NCI-H748 (cell line): ENCODE measurements at regions not wholly inside any gene's neighbourhood (a gene's known extent, or its start where the extent isn't known, plus 50 kb on each side); places are given as distances from the start of the nearest gene placed in this dataset.
A peak's percentile ranks its signal among the peaks of the same experiment; 100 is the strongest.

Experiments
- DNase-seq: peaks from one replicate; lab custom pipeline; 2025; ENCODE audit not compliant: unreplicated experiment; lab: John Stamatoyannopoulos, UW

GRCh38 chr14:97620066-97620465 lies 822.9 kb downstream of the VRK1 start:
- no peak for DNase-seq

DNA sequence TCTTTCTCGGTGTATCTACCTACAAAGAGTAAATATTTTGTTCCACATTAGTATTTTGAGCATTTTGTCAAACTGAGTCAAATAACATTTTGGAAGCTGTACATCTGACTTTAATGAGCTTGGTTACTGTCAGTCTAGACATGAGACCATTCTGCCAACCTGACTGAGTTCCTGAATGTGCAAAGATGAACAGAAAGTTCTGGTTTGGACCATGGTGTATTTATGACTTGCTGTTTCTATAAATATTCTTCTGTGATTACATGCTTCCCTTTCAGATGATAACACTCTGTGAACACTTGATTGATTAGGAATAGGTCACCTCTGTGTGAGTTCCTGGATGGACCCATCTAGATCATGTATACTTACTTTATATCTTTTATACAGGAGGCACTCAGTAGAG lies 827.8 kb downstream of the VRK1 start:
- DNase-seq = no peak

DNA sequence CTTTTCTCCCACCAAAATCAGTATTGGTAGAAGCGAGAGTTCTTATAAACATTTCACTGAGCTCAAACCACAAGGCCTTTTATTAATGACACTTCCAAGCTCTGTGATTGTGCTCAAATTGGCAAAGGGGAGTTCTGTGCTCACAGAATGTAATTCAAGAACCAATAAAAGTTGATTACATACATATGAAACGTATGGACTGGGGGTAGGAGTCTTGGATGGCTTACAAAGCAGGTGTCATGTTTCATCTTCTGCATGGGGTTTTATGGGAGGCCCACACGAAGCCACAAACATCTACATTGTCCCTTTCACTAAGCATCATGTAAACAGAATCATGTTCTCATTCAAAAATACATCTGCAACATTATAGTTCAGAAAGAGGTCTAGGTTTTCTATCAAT lies 828.3 kb downstream of the VRK1 start:
- peak; percentile 86 for DNase-seq

GRCh38 chr14:97626088-97626487 lies 828.9 kb downstream of the VRK1 start:
- DNase-seq = peak; percentile 94

DNA sequence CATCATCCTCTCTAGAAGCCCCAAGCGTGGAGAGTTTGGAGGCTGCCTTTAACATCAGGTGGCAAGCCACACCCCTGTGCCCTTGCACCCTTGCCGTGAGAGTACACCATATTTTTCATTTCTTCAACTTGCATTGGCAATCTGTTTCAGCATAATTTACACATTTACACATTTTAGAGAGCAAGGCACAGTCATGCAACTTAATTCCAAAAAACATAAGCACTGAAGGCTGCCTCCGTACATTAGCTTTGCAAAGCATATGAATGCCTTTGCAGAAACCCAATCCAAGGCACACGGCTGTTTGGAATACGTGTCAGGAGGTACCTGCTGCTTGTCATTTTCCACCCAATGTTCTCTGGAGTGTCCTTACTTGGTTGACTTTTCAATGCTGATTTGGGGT lies 833.1 kb downstream of the VRK1 start:
- no peak for DNase-seq

DNA sequence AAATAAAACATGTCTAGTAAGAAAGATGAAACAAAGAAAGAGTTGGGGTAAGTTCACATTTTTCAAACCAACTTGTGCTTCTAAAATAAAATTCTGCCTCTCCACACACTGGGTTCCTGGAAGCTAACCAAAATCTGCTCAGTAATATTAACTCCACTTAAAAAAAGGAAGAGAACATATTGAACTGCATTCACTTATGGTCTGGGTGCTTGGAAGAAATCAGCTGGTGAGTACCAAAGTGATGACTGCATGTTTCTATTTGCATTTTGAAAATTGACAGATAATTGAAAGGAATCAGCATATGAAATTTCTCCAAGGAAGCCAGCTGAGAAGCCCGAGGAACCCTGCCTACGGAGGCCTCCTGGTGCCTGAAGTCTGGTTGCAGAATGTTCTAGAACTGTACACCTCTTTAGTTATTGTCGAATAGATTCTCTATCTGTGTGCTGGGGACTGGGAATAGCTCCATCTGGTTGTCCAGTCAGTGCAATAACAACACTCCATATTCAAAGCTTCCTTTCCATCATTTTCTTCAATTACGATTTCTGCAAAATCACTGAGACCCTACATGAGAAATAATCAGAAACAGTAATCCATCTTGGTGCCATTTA lies 836.1 kb downstream of the VRK1 start:
- no peak for DNase-seq

DNA sequence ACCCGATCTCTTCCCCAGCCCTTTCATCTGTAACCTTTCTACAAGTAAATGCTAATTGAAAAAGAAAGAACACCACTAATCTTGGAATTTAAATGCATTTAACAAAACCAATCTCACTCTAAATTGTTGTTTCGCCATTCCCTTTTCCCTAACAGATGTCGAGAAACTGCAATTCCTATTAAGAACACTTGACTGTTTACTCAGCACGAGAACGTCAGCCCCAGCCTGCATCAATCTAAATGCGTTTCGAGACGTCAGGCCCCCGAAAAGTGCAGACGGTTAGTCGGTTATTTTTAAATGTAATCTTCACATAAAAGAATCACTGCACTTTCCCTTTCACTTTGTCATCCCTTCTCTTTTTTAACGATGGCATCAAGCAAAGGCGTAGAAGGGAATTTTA lies 837.6 kb downstream of the VRK1 start:
- DNase-seq = peak; percentile 70

DNA sequence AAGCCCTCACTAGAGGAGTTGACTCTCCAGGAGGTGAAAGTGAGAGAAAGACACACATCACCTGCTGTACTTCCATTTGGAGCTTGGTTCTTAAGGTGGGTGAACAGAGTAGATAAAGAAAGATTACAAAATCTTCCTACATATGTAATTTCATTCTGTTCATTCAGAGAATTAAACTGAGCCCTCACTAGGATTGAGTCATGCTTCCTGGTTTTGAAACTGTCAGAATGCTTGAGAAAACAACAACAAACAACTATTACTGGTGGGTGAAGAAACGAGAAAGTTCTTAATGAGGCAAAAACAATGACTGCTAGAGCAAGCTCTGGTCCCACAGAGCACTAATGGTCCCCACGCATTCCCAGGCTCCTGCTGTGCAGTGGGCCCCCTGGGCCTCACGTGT lies 841.7 kb downstream of the VRK1 start:
- no peak for DNase-seq

- no peak for DNase-seq
These were observed 842.8 kb downstream of the VRK1 start for GRCh38 chr14:97640031-97640430.

DNA sequence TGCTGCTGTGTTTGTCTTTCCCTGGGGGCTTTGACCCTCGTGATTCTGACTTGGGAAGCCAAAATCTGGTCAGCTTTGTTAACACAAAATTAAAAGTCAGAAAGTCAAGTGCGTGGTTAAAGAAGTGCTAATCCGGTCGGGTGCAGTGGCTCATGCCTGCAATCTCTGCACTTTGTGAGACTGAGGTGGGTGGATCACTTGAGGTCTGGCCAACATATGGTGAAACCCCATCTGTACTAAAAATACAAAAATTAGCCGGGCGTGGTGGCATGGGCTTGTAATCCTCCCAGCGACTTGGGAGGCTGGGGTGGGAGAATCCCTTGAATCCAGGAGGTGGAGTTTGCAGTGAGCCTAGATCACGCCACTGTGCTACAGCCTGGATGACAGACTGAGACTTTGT lies 844.6 kb downstream of the VRK1 start:
- DNase-seq = peak; percentile 33

- DNase-seq = no peak
These were observed 845.4 kb downstream of the VRK1 start for GRCh38 chr14:97642631-97643030.

GRCh38 chr14:97644365-97644764 lies 847.2 kb downstream of the VRK1 start:
- no peak for DNase-seq

DNA sequence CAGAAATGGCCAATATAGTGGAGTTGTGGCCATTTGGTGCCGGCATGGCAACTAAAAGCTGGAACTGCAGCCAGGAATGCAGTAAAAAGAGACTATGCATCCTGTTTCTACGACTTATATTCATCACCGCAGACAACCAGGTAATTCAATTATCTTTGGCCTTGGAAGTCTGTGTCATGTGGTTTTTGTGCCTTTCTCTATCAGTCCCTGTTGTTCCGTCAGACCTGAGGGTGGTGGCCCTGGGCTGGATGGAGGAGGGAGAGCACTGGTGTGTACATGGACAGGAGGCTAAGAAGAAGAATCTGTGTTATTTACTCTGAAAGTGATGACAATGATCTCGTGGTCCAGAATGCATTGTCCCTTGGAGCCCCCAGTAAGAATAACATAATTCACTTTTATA lies 852.6 kb downstream of the VRK1 start:
- no peak for DNase-seq

DNA sequence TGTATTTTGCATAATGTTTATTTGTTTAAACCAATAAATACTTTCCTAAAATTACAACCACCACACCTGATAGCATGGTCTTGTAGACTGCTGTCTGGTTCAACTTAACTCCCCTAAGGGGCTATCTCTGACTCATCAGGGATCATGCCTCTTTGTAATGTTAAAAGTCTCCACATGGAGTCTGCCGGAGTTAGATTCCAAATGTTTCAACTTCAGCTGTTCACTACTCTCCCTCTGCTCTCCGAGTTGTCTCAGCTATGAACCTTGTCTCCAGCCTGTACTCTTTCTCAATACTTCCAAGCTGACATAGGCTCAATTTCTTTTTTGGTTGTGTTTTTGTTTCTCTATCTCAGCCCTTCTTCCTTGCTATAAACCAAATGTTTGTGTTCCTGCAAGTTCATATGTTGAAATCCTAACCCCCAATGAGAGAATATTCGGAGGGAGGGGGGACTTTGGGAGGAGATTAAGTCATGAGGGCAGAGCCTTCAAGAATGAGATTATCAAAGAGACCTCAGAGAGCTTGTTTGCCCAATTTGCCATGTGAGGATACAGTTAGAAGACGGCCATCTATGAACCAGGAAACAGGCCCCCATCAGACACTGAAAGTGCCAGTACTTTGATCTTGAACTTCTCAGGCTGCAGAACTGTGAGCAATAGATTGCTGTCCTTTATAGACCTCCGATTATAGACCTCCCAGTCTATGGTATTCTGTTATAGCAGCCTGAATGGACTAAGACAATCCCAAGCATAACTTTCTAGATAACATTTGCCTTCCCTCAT lies 858.2 kb downstream of the VRK1 start:
- no peak for DNase-seq

DNA sequence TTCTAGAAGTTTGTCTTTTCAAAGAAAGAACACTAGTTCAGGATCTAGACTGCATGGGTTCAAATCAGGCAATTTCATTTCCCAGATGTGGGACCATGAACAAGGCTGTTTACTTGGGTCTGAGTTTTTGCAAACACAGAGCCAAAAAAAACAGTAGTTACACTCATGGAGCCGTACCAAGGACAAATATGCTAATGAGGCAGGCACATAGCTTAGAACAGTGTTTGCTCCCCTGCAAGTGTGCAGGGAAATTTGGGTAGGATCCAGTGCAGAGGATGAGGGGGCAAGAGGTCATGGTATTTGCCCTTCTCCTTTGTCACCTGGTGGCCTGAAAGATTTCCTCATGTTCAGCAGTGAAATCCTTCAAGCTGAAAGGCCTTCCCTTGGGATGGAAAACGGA lies 860.4 kb downstream of the VRK1 start:
- DNase-seq = no peak

DNA sequence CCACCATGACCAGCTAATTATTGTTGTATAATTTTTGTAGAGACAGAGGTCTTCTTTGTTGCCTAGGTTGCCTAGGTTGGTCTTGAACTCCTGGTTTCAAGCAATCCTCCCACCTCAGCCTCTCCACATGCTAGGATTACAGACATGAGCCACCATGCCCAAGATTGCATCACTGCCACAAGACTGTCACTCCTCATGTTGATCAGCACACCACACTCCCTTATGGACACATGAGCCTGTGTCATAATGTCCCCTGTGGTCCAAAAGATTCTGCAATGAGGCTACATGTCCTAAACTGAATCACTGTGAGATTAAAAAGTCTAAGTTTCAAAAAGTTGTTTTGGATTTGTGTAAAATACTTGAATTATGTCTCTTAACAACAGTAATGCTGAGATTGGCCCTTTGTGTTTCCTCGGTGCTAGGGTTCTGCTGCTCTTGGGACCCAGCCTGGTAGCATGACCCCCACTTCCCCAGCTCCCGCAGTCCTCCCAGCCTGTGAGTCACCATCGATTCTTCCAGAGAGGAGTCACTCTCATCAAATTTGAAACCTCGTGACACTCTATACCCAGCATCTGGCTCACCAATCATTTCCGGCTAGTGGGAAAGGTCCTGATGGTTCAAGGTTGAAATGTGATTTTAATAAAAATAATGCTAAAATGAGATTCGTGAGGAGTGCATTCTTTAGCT lies 890.9 kb downstream of the VRK1 start:
- no peak for DNase-seq

DNA sequence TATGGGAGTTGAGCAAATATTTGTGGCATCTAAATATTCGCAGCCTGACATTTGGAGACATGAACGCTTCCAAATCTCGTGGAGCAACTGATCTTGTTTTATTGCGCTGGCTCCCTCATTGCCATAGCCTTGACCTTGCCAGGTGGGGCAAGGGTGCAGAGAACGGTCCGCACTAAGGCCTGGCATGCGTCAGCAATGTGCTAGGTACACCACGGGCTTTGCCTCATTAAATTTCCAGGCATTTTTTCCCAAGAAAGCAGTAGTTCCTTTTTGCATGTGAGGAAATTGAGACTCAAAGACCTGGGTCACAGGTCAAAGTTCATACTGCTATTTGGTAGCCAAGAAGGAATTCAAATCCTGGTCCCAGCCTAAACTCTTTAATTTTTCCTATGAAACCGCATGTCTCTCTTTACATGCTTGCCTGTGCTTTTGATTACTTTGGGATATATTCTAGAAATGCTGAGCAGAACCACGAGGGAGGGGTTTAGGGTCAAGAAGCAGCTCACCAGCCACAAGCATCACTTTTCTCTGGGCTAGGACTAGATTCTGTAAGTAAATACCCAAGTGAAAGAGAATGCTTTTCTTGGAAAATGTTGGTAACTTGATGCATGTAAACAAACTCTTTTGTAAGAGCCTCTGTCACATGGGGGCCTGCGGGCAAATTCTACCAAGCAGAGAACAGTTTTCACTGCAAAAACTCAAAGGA lies 891.6 kb downstream of the VRK1 start:
- no peak for DNase-seq

DNA sequence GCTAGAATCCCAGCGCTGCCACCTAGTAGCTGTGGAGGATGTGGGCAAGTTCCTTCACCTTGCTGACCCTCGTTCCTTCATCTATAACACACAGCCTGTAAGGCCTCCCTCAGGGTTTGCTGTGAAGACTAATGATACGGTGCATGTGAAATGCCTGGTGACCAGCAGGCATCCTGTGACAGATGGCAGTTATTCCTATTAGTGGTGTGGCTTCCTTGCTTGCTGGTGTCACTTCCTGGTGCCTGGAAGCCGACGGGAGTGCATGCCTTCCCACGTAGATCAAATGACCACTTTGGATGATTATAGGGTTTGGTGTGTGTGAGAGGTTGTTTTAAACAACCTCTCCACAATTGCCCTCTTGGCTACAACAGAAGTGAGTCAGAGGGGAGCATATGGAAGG lies 894.9 kb downstream of the VRK1 start:
- DNase-seq = peak; percentile 96

GRCh38 chr14:97695456-97695981 lies 898.3 kb downstream of the VRK1 start:
- DNase-seq = peak; percentile 70

- DNase-seq = no peak
These were observed 900.6 kb downstream of the VRK1 start for GRCh38 chr14:97697772-97698171.

DNA sequence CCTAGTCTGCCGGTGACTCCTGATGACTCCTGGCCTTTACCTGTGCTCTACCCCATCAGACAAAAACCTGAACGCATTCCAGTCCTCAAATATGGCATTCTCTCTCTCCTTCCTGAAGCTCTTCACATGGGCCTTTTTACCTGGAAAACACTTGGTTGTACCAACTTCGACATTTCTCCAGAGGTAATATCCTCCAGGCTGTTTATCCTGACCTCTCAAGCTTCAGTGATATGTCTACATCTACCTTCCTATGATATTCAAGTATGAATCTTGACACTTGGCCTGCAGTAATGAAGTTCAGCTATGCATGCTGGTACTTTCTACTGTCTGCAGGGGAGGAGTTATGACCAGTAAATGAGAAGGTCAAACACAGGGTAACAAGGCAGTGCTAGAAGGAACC lies 901.8 kb downstream of the VRK1 start:
- DNase-seq = no peak
